ENCODE measurements at regions not wholly inside any gene's neighbourhood (a gene's known extent, or its start where the extent isn't known, plus 50 kb on each side); places are given as distances from the start of the nearest gene placed in this dataset.

- TF ChIP-seq CTCF (conservative IDR thresholded peaks at IDR 0.05; ENCODE audit: low read depth in 2 of 2) (no peak), JUNB (IDR thresholded peaks at IDR 0.05; ENCODE audit: unreplicated experiment) (no peak)
Observed at GRCh38 chr11:120034176-120034875, 103.6 kb downstream of the TRIM29 start (continued).

- Mint-ChIP-seq H3K9me3 (peaks cover 12% of the 10 kb centered on the region; the same call in 2 of the 3 replicates), H3K27me3 (ENCODE audit: insufficient read depth, low read depth, poor library complexity) (peaks cover 6% of the 10 kb centered on the region), H3K36me3 (ENCODE audit: low read depth) (peaks cover 7% of the 10 kb centered on the region; the same call in 2 of the 3 replicates), H3K27ac (no peak overlapping the region), H3K4me1 (peaks cover 11% of the 10 kb centered on the region), H3K4me3 (no peak overlapping the region)
- no peaks in the 10 kb centered on the region for H3K4me1 ChIP-seq (ENCODE audit: insufficient read depth)
- no peaks in the 10 kb centered on the region for H3K79me2 ChIP-seq (replicated peaks; ENCODE audit: insufficient read depth)
- no peaks in the 10 kb centered on the region for H3K36me3 ChIP-seq (ENCODE audit: insufficient read depth)
- no peaks in the 10 kb centered on the region for H3F3A ChIP-seq (replicated peaks; ENCODE audit: low read depth)
- no peak for DNase-seq (ENCODE audit: low spot score)
- no peak for TF ChIP-seq REST (IDR thresholded peaks at IDR 0.05; ENCODE audit: unreplicated experiment)
- TF ChIP-seq EZH2 (IDR thresholded peaks at IDR 0.05; ENCODE audit: low read depth, unreplicated experiment), result no peak
- TF ChIP-seq JUNB (IDR thresholded peaks at IDR 0.05; ENCODE audit: unreplicated experiment), result no peak
- no peak for TF ChIP-seq CTCF (conservative IDR thresholded peaks at IDR 0.05; ENCODE audit: low read depth in 2 of 2)
- no peak for TF ChIP-seq CREB1 (CRISPR knock-in tag; IDR thresholded peaks at IDR 0.05; ENCODE audit: low read depth)
- TF ChIP-seq STAT1 (IDR thresholded peaks at IDR 0.05; ENCODE audit: unreplicated experiment), result no peak
- TF ChIP-seq EZH2phosphoT487 (IDR thresholded peaks at IDR 0.05; ENCODE audit: unreplicated experiment), result no peak
- H3K27ac ChIP-seq (ENCODE audit: low read depth), result no peak overlapping the region
- H3K9me2 ChIP-seq (ENCODE audit: insufficient read depth), result no peaks in the 10 kb centered on the region
- ATAC-seq, result no peak
- no peaks in the 10 kb centered on the region for H4K20me1 ChIP-seq (replicated peaks; ENCODE audit: insufficient read depth)
- H3K27me3 ChIP-seq (ENCODE audit: insufficient read depth), result no peaks in the 10 kb centered on the region
- no peak overlapping the region for H3K4me3 ChIP-seq
- no peak overlapping the region for H2AFZ ChIP-seq
- no peak overlapping the region for H3K4me2 ChIP-seq
Observed at GRCh38 chr11:120032766-120033390, 105.0 kb downstream of the TRIM29 start.
